ENCODE measurements at regions not wholly inside any gene's neighbourhood (a gene's known extent, or its start where the extent isn't known, plus 50 kb on each side); places are given as distances from the start of the nearest gene placed in this dataset.

DNA sequence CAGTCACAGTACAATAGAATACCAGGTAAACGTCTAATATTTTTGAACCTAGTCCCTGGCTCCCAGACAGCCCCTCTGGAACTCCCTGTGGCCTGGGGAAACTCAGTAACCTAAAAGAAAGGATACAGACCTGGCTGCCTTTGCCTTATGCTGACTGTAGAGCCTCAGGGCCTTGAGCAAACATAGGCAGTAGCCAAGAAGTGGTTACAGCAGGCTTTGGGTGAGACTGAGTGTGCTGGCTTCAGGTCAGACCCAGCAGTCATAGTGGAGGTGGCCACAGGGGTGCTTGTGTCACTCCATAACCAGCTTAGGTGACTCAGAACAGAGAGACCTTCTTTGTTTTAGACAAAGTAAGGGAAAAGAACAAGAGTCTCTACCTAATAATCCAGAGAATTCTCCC lies 141.8 kb upstream of the PRDX4 start:
- no peak for TF ChIP-seq CTCF (IDR thresholded peaks at IDR 0.05)
- no peak for TF ChIP-seq POLR2A (IDR thresholded peaks at IDR 0.05)
